ENCODE measurements at regions not wholly inside any gene's neighbourhood (a gene's known extent, or its start where the extent isn't known, plus 50 kb on each side); places are given as distances from the start of the nearest gene placed in this dataset.

DNA sequence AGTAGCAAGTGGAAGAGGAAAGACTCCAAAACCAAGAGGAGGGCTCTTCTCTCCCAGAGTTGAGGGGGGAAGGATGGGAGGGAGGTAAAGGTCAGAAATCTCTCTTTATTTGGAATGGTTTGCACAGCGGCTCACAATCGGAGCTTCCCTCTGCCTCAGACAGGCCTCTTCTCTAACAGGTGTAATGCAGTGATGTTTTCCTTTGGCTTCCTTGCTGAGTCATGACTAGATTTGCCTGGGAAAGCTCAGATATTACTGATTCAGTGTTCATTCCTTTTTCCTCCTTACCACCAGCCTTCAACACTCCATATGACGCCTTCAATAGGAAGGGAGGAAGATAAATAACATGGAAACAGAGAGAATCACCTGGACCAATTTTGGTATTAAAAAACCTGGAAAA is 136.6 kb downstream of the RNF152 start:
- no peak overlapping the region for H3K9ac ChIP-seq (ENCODE audit: low read depth, low read length)

DNA sequence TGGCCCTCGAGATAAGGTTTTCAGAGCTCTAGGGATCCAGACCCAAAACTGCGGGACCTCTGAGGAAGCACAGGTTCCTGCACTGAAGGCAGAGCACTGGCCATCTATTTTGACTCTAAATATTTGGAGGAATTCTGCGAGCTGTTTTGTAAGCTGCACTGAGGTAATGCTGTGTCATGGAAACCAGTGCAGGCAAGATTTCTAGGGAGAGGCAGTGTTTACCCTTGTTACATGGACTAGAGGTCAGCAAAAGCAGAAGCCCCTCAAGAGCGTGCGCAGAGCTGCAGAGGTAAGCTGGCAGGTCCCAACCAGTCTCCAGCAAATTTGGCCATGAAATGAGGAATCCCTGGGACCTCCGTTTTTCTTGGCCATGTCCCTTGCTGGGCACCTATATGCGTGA is 137.3 kb downstream of the RNF152 start:
- Histone ChIP-seq H3K27me3 (ENCODE audit: control insufficient read depth, insufficient read depth, low read length) (no peaks in the 10 kb centered on the region), H3K9me3 (ENCODE audit: control insufficient read depth, insufficient read depth, low read length) (no peaks in the 10 kb centered on the region), H3K36me3 (ENCODE audit: control insufficient read depth, insufficient read depth, low read length) (no peaks in the 10 kb centered on the region), H3K4me1 (ENCODE audit: control insufficient read depth, insufficient read depth, low read length) (no peaks in the 10 kb centered on the region), H3K9ac (ENCODE audit: low read depth, low read length) (no peak overlapping the region), H3K4me3 (ENCODE audit: low read depth, low read length) (no peak overlapping the region)

More for the DNA sequence above, 136.6 kb downstream of the RNF152 start:
- Histone ChIP-seq H3K36me3 (ENCODE audit: control insufficient read depth, insufficient read depth, low read length) (no peaks in the 10 kb centered on the region), H3K27me3 (ENCODE audit: control insufficient read depth, insufficient read depth, low read length) (no peaks in the 10 kb centered on the region), H3K4me1 (ENCODE audit: control insufficient read depth, insufficient read depth, low read length) (no peaks in the 10 kb centered on the region), H3K4me3 (ENCODE audit: low read depth, low read length) (no peak overlapping the region), H3K9me3 (ENCODE audit: control insufficient read depth, insufficient read depth, low read length) (no peaks in the 10 kb centered on the region)

DNA sequence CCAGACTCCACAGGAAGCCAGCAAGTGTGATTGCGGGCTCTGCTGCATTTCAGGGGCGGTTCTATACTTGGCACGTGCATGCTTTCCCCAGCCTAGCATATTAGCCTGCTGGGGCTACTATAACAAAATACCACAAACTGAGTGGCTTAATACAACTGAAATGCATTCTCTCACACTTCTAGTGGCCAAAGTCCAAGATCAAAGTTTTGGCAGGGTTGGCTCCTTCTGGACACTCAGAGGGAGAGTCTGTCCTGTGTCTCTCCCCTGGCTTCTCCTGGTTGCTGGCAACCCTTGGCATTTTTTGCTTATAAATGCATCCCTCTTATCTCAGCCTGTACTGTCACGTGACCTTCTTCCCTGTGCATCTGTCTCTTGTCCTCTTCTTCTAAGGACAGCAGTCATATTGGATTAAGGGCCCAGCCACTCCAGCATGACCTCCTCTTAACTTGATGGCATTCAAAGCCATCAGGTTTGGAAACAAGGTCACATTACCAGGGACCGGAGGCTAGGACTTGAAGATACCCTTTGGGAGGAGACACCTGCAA is 138.7 kb downstream of the RNF152 start:
- no peaks in the 10 kb centered on the region for H3K27me3 ChIP-seq (ENCODE audit: control insufficient read depth, insufficient read depth, low read length)
- H3K36me3 ChIP-seq (ENCODE audit: control insufficient read depth, insufficient read depth, low read length) = no peaks in the 10 kb centered on the region
- no peaks in the 10 kb centered on the region for H3K4me1 ChIP-seq (ENCODE audit: control insufficient read depth, insufficient read depth, low read length)
- no peaks in the 10 kb centered on the region for H3K9me3 ChIP-seq (ENCODE audit: control insufficient read depth, insufficient read depth, low read length)
- H3K4me3 ChIP-seq (ENCODE audit: low read depth, low read length) = no peak overlapping the region
- no peak overlapping the region for H3K9ac ChIP-seq (ENCODE audit: low read depth, low read length)

DNA sequence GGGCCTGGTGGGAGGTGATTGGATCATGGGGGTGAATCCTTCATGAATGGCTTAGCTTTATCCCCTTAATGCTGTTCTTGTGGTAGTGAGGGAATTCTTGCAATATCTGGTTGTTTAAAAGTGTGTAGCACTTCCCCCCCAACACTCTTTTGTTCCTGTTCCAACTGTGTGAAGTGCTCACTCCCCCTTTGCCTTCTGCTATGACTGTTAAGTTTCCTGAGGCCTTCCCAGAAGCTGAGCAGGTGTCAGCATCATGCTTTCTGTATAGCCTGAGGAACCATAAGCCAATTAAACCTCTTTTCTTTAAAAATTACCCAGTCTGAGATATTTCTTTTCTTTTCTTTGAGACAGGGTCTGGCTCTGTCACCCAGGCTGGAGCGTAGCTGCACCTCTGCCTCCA is 139.4 kb downstream of the RNF152 start:
- Histone ChIP-seq H3K9me3 (ENCODE audit: control insufficient read depth, insufficient read depth, low read length) (no peaks in the 10 kb centered on the region), H3K4me3 (ENCODE audit: low read depth, low read length) (no peak overlapping the region), H3K4me1 (ENCODE audit: control insufficient read depth, insufficient read depth, low read length) (no peaks in the 10 kb centered on the region), H3K36me3 (ENCODE audit: control insufficient read depth, insufficient read depth, low read length) (no peaks in the 10 kb centered on the region), H3K9ac (ENCODE audit: low read depth, low read length) (no peak overlapping the region), H3K27me3 (ENCODE audit: control insufficient read depth, insufficient read depth, low read length) (no peaks in the 10 kb centered on the region)

DNA sequence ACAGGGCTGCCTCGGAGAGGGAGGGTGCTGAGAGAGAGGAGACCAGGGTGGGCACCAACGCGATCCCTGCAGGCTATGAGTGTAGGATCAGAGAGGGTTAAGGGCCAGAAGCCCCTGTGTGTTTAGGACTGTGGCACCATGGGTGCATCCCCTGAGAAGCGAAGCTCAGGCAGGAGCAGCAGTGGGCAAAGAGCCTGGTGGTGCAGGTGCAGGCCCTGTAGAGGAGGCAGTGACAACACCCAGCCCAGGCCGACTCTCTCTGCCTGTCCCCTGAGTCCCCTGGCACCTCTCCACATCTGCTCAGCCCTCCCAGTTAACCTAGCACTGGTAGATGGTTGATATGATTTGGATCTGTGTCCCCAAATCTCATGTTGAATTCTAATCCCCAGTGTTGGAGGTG is 139.8 kb downstream of the RNF152 start:
- no peak overlapping the region for H3K4me3 ChIP-seq (ENCODE audit: low read depth, low read length)
- H3K9ac ChIP-seq (ENCODE audit: low read depth, low read length) = no peak overlapping the region

DNA sequence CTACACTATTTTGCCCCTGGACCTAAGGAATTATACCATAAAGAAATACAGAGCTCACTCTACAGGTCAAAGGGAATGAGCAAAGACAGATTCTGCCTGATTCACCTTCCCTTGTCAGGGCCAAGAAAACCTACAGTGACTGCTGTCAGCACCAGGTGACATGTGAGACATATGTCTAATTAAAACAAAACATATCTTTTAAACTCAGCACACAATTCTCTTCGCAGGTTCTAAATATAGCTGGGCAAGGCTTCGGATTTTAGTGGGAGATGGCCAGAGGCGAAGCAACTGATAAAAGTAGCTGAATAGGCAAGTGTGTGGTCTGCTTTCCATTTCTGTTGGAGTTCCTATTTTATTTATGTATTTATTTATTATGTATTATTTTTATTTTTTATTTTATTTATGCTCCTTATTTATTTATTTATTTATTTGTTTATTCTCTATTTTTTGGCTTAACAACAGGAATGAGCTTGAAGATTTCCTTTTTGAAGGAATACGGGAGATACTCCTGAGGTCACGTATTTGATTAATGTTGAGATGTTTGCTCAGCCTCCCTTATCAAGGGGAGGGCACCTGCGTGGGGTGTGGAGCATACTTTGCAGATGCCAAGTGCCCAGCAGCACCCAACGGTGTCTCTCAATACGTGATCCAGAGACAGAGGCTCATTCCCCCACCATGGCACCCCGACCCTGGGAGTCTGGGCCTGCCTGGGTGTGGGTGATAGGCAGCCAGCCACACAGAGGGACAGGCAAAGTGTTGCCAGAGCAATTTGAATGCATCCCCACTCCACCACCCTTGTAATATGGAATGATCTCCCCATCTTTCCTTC is 141.8 kb downstream of the RNF152 start:
- H3K27me3 ChIP-seq (ENCODE audit: control insufficient read depth, insufficient read depth, low read length) = no peaks in the 10 kb centered on the region
- no peak overlapping the region for H3K9ac ChIP-seq (ENCODE audit: low read depth, low read length)
- H3K9me3 ChIP-seq (ENCODE audit: control insufficient read depth, insufficient read depth, low read length) = no peaks in the 10 kb centered on the region
- H3K4me1 ChIP-seq (ENCODE audit: control insufficient read depth, insufficient read depth, low read length) = no peaks in the 10 kb centered on the region
- H3K4me3 ChIP-seq (ENCODE audit: low read depth, low read length) = no peak overlapping the region
- no peaks in the 10 kb centered on the region for H3K36me3 ChIP-seq (ENCODE audit: control insufficient read depth, insufficient read depth, low read length)

More for the DNA sequence above, 139.8 kb downstream of the RNF152 start:
- Histone ChIP-seq H3K9me3 (ENCODE audit: control insufficient read depth, insufficient read depth, low read length) (no peaks in the 10 kb centered on the region), H3K4me1 (ENCODE audit: control insufficient read depth, insufficient read depth, low read length) (no peaks in the 10 kb centered on the region), H3K36me3 (ENCODE audit: control insufficient read depth, insufficient read depth, low read length) (no peaks in the 10 kb centered on the region), H3K27me3 (ENCODE audit: control insufficient read depth, insufficient read depth, low read length) (no peaks in the 10 kb centered on the region)

DNA sequence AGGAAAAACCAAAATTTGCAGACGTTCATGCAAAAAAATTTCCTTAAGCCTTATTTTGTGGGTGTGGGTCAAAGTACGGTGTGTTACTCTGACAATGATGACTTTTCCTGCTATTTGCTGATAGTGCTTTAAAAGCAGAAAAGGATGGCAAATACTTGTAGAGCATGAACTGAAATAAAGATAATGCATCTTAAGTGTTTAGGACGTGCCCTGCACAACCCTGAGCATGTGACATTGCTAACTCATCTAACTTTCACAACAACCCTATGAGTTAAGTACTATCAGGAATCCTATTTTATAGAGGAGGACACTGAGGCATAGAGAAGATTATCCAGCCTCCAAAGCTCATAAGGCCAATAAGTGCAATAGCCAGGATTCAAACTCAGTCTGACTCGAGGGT is 143.3 kb downstream of the RNF152 start:
- no peak overlapping the region for H3K9ac ChIP-seq (ENCODE audit: low read depth, low read length)

DNA sequence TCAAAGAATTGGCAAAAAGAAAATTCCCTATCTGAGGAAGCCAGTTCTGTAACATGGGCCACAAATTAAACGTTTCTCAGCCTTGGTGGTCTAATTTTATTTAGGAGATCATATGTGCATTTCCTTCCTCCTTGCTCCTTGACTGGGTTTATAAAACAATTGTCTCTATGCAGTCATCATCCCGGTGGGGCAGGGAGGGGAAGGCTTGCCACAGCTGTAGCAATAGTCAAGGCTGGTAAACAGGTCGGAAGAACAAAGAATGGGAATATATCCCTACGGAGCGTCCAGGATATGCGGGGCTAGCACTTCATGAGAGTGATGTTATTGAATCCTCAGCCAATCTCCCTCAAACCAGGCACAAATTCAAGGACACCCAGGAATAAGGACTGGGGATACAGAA is 143.8 kb downstream of the RNF152 start:
- Histone ChIP-seq H3K9ac (ENCODE audit: low read depth, low read length) (no peak overlapping the region), H3K4me1 (ENCODE audit: control insufficient read depth, insufficient read depth, low read length) (no peaks in the 10 kb centered on the region), H3K4me3 (ENCODE audit: low read depth, low read length) (no peak overlapping the region)

More for the DNA sequence above, 143.3 kb downstream of the RNF152 start:
- Histone ChIP-seq H3K36me3 (ENCODE audit: control insufficient read depth, insufficient read depth, low read length) (no peaks in the 10 kb centered on the region), H3K4me1 (ENCODE audit: control insufficient read depth, insufficient read depth, low read length) (no peaks in the 10 kb centered on the region), H3K9me3 (ENCODE audit: control insufficient read depth, insufficient read depth, low read length) (no peaks in the 10 kb centered on the region), H3K27me3 (ENCODE audit: control insufficient read depth, insufficient read depth, low read length) (no peaks in the 10 kb centered on the region), H3K4me3 (ENCODE audit: low read depth, low read length) (no peak overlapping the region)

DNA sequence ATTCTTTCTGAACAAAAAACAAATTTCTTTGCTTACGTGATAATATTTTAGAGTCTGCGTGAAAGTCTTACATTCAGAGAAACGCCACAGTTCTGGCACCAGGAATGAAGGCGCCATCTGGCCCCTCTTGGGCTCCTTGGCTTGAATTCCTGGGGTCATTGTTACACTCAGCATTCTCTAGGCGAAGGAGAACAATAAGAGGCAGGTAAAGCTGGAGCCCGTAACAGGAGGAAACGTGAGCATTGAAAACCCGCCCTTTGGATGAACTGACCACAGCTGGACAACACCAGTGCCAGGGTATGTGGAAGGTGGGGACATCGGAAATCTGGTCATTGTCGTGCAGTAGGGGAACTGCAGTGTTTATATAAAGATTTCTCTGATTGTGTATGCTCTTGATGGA is 144.8 kb downstream of the RNF152 start:
- H3K4me3 ChIP-seq (ENCODE audit: low read depth, low read length) = no peak overlapping the region
- H3K4me1 ChIP-seq (ENCODE audit: control insufficient read depth, insufficient read depth, low read length) = no peaks in the 10 kb centered on the region

More for the DNA sequence above, 143.8 kb downstream of the RNF152 start:
- no peaks in the 10 kb centered on the region for H3K9me3 ChIP-seq (ENCODE audit: control insufficient read depth, insufficient read depth, low read length)
- H3K36me3 ChIP-seq (ENCODE audit: control insufficient read depth, insufficient read depth, low read length) = no peaks in the 10 kb centered on the region
- H3K27me3 ChIP-seq (ENCODE audit: control insufficient read depth, insufficient read depth, low read length) = no peaks in the 10 kb centered on the region

DNA sequence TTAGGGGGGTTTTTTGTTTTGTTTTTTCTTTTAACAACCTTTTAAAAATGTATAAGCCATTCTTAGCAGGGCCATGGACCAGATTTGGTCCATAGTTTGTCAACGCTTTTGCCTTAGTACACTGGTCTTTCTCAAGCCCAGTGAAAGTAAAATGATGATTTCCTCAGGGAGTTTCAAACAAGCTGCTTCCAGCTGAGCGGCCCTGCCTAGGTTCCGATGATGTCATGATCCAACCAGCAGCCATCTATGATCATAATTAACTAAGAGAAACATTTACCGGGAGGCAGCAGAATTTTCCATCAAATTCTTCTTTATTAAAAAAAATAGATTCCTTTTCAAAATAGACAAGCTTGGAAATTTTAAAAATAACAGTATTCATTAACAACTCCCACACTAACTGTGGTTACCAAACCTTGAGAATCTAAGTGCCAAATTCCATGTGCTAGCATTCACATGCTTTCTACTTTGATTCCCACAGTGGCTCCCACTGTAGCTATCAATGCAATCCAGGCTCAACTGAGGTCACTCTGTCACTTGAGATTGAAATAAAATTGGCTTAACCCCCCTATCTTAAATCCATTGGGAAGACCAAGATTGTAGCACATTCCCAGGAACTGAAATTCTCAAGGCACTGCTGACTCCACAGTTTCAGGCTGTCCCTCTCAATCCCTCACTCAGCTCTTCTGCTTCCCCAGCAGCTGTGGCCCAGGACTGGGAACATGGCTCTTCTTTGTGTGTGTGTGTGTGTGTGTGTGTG is 148.9 kb downstream of the RNF152 start:
- no peaks in the 10 kb centered on the region for H3K9me3 ChIP-seq (ENCODE audit: control insufficient read depth, insufficient read depth, low read length)
- H3K4me3 ChIP-seq (ENCODE audit: low read depth, low read length) = no peak overlapping the region
- H3K36me3 ChIP-seq (ENCODE audit: control insufficient read depth, insufficient read depth, low read length) = no peaks in the 10 kb centered on the region
- H3K9ac ChIP-seq (ENCODE audit: low read depth, low read length) = no peak overlapping the region
- no peaks in the 10 kb centered on the region for H3K27me3 ChIP-seq (ENCODE audit: control insufficient read depth, insufficient read depth, low read length)
- H3K4me1 ChIP-seq (ENCODE audit: control insufficient read depth, insufficient read depth, low read length) = no peaks in the 10 kb centered on the region

More for the DNA sequence above, 144.8 kb downstream of the RNF152 start:
- Histone ChIP-seq H3K9me3 (ENCODE audit: control insufficient read depth, insufficient read depth, low read length) (no peaks in the 10 kb centered on the region), H3K36me3 (ENCODE audit: control insufficient read depth, insufficient read depth, low read length) (no peaks in the 10 kb centered on the region), H3K27me3 (ENCODE audit: control insufficient read depth, insufficient read depth, low read length) (no peaks in the 10 kb centered on the region), H3K9ac (ENCODE audit: low read depth, low read length) (no peak overlapping the region)

DNA sequence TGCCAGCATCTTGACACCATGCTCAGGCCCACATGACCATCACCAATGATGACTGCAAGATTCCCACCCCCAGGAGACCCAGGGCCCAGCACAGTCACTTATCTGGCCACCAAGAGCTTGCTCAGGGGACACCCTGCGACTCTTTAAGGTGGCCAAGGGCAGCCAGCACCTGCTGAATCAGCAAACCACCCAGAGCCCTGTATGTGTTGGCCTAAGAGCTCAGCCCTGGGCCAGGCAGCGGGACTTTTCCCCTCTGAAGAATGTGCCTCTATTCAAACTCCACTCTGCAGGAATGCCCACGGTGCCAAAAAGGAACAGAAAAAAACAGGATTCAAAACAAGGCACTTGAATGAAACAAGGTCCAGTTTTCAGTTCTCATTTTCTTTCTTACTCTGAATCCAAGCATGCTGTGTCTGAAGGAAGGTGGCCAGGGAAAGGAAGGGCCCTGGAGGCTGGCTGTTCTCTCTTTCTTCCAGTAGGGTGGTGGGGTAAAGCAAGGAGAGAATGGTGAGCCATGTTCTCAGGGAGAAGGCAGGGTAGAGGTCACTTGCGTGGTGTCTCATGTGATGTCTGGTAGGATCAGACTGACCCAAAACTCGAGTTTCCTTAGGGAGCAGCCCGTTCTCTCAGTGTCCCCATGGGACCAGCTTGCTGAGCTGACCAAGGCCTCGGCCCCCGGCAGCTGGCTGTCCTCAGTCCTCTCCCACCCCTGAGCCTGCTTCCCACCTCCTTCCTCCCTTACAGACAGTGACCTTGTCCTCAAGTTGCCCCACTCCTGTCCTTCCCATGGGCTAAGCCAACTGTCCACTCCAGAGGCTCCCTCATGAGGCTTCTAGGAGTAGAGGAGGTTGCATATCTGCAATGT is 150.0 kb downstream of the RNF152 start:
- Histone ChIP-seq H3K9me3 (ENCODE audit: control insufficient read depth, insufficient read depth, low read length) (no peaks in the 10 kb centered on the region), H3K9ac (ENCODE audit: low read depth, low read length) (no peak overlapping the region), H3K27me3 (ENCODE audit: control insufficient read depth, insufficient read depth, low read length) (no peaks in the 10 kb centered on the region), H3K4me1 (ENCODE audit: control insufficient read depth, insufficient read depth, low read length) (no peaks in the 10 kb centered on the region), H3K4me3 (ENCODE audit: low read depth, low read length) (no peak overlapping the region), H3K36me3 (ENCODE audit: control insufficient read depth, insufficient read depth, low read length) (no peaks in the 10 kb centered on the region)
